Fibroblast of villous mesenchyme (primary cell): ENCODE measurements at regions not wholly inside any gene's neighbourhood (a gene's known extent, or its start where the extent isn't known, plus 50 kb on each side); places are given as distances from the start of the nearest gene placed in this dataset.
A peak's percentile ranks its signal among the peaks of the same experiment; 100 is the strongest.

Source experiments
- DNase-seq: peaks from one replicate; pipeline ENCODE4 v3.0.0-alpha.2; 2010; ENCODE audit warnings: low read depth
- H3K4me3 ChIP-seq: 2 replicates; pipeline ENCODE4 v1.5.1; 2011; ENCODE audit warnings: low read depth, mild to moderate bottlenecking, low read length
- CTCF ChIP-seq: IDR thresholded peaks from 2 replicates; pipeline ENCODE4 v1.5.1; 2012; ENCODE audit warnings: low read depth, mild to moderate bottlenecking, low read length; ENCODE audit not compliant: insufficient read depth

GRCh38 chr22:40112595-40112994 lies 65.1 kb upstream of the TNRC6B start:
- DNase-seq, result no peak
- TF ChIP-seq CTCF, result no peak
- no peak overlapping the region for H3K4me3 ChIP-seq

GRCh38 chr22:40113696-40114095 lies 64.0 kb upstream of the TNRC6B start:
- DNase-seq, result peak; percentile 3
- no peak for TF ChIP-seq CTCF
- no peak overlapping the region for H3K4me3 ChIP-seq

GRCh38 chr22:40114411-40114810 lies 63.3 kb upstream of the TNRC6B start:
- no peak for DNase-seq
- TF ChIP-seq CTCF, result no peak
- H3K4me3 ChIP-seq, result no peak overlapping the region

- DNase-seq, result no peak
- TF ChIP-seq CTCF, result no peak
- no peak overlapping the region for H3K4me3 ChIP-seq
Observed at GRCh38 chr22:40116496-40117200, 61.1 kb upstream of the TNRC6B start.

GRCh38 chr22:40118979-40119378 lies 58.7 kb upstream of the TNRC6B start:
- no peak overlapping the region for H3K4me3 ChIP-seq
- no peak for TF ChIP-seq CTCF
- DNase-seq, result no peak

GRCh38 chr22:40120848-40121247 lies 56.9 kb upstream of the TNRC6B start:
- no peak for DNase-seq
- TF ChIP-seq CTCF, result no peak

GRCh38 chr22:40121461-40121860 lies 56.3 kb upstream of the TNRC6B start:
- H3K4me3 ChIP-seq, result no peak overlapping the region
- TF ChIP-seq CTCF, result no peak
- no peak for DNase-seq

More at GRCh38 chr22:40120848-40121247, 56.9 kb upstream of the TNRC6B start:
- H3K4me3 ChIP-seq, result no peak overlapping the region
